CD14-positive monocyte (primary cell): ENCODE measurements at regions not wholly inside any gene's neighbourhood (a gene's known extent, or its start where the extent isn't known, plus 50 kb on each side); places are given as distances from the start of the nearest gene placed in this dataset.
A peak's percentile ranks its signal among the peaks of the same experiment; 100 is the strongest.

Source experiments
- DNase-seq, 3 donors: peaks; one replicate each; pipeline ENCODE4 v3.0.0-alpha.2; 2011 to 2022
- H2AFZ ChIP-seq: 2 replicates; pipeline ENCODE4 v1.6.0; 2012; ENCODE audit warnings: mild to moderate bottlenecking, low read depth, low read length, inconsistent platforms; ENCODE audit not compliant: insufficient read depth, poor library complexity, severe bottlenecking
- H3K27ac ChIP-seq, 2 donors: 1 replicate in 1 of 2; 2 replicates in 1 of 2; pipeline ENCODE4 v1.5.1; 2012 to 2013; ENCODE audit warnings: low read length in 2 of 2, control low read depth in 1 of 2, inconsistent platforms in 1 of 2, low read depth in 1 of 2, mild to moderate bottlenecking in 1 of 2
- H3K27me3 ChIP-seq, 2 donors: one replicate each; pipeline versions ENCODE4 v1.6.0 to v1.6.1; 2011 to 2013; ENCODE audit warnings: low read length in 2 of 2; ENCODE audit not compliant: control insufficient read depth in 2 of 2, insufficient read depth in 2 of 2
- H3K36me3 ChIP-seq, 2 donors: replicated peaks in 1 of 2; 1 replicate in 1 of 2; 2 replicates in 1 of 2; pipeline versions ENCODE4 v1.5.1 to v1.6.1; 2012 to 2013; ENCODE audit warnings: low read length in 2 of 2, control low read depth in 1 of 2, inconsistent platforms in 1 of 2, mild to moderate bottlenecking in 1 of 2; ENCODE audit not compliant: insufficient read depth in 2 of 2, control insufficient read depth in 1 of 2
- H3K4me1 ChIP-seq, 2 donors: 1 replicate in 1 of 2; 2 replicates in 1 of 2; pipeline versions ENCODE4 v1.5.1 to v1.6.1; 2012 to 2013; ENCODE audit warnings: low read length in 2 of 2, control low read depth in 1 of 2, inconsistent platforms in 1 of 2, mild to moderate bottlenecking in 1 of 2, moderate library complexity in 1 of 2; ENCODE audit not compliant: insufficient read depth in 2 of 2, control insufficient read depth in 1 of 2
- H3K4me2 ChIP-seq: replicated peaks from 2 replicates; pipeline ENCODE3; 2012; ENCODE audit warnings: low read length, moderate library complexity, mild to moderate bottlenecking; ENCODE audit not compliant: poor library complexity, severe bottlenecking; ENCODE audit errors: extremely low read depth
- H3K4me3 ChIP-seq, 3 experiments: fragments of 200-600 bp in 1 of 3; sonication (generic) in 1 of 3; replicated peaks in 1 of 3; 1 replicate in 2 of 3; 2 replicates in 1 of 3; pipeline ENCODE4 v1.5.1; 2011 to 2013; ENCODE audit warnings: low read length in 3 of 3, mild to moderate bottlenecking in 3 of 3, control low read depth in 2 of 3, low read depth in 2 of 3, inconsistent platforms in 1 of 3, moderate library complexity in 1 of 3
- H3K79me2 ChIP-seq: 2 replicates; pipeline ENCODE4 v1.6.0; 2012; ENCODE audit warnings: mild to moderate bottlenecking, control low read depth, inconsistent platforms, low read length, moderate library complexity; ENCODE audit not compliant: insufficient read depth
- H3K9ac ChIP-seq: 2 replicates; pipeline ENCODE4 v1.6.0; 2017; ENCODE audit warnings: low read length, mild to moderate bottlenecking; ENCODE audit not compliant: insufficient read depth, poor library complexity, severe bottlenecking
- H3K9me3 ChIP-seq, 2 donors: replicated peaks in 1 of 2; 1 replicate in 1 of 2; 2 replicates in 1 of 2; pipeline versions ENCODE4 v1.5.1 to v1.6.1; 2012 to 2013; ENCODE audit warnings: low read length in 2 of 2, control low read depth in 1 of 2; ENCODE audit not compliant: control insufficient read depth in 1 of 2, insufficient read depth in 1 of 2
- H4K20me1 ChIP-seq: 2 replicates; pipeline ENCODE4 v1.6.0; 2012; ENCODE audit warnings: mild to moderate bottlenecking, low read length, control low read depth, moderate library complexity; ENCODE audit not compliant: insufficient read depth
- H3K27ac Mint-ChIP-seq, 7 donors: one replicate each; pipeline ENCODE4 v1.8.0; 2020; ENCODE audit warnings: mild to moderate bottlenecking in 7 of 7, mixed read lengths in 7 of 7, moderate library complexity in 6 of 7, inconsistent platforms in 2 of 7
- H3K27me3 Mint-ChIP-seq, 3 donors: one replicate each; pipeline ENCODE4 v1.8.0; 2021 to 2022; ENCODE audit warnings: low read depth in 3 of 3, mild to moderate bottlenecking in 3 of 3, mixed read lengths in 3 of 3, moderate library complexity in 3 of 3, inconsistent platforms in 1 of 3
- H3K36me3 Mint-ChIP-seq, 2 donors: one replicate each; pipeline ENCODE4 v1.8.0; 2020; ENCODE audit warnings: mixed read lengths in 2 of 2, inconsistent platforms in 1 of 2, mild to moderate bottlenecking in 1 of 2
- H3K4me1 Mint-ChIP-seq: one replicate; pipeline ENCODE4 v1.8.0; 2020; ENCODE audit warnings: mild to moderate bottlenecking, mixed read lengths
- H3K4me3 Mint-ChIP-seq, 2 donors: one replicate each; pipeline ENCODE4 v1.8.0; 2020; ENCODE audit warnings: mild to moderate bottlenecking in 2 of 2, mixed read lengths in 2 of 2, moderate library complexity in 1 of 2
- H3K9me3 Mint-ChIP-seq, 7 donors: one replicate each; pipeline ENCODE4 v1.8.0; 2020 to 2022; ENCODE audit warnings: mixed read lengths in 7 of 7, mild to moderate bottlenecking in 6 of 7, moderate library complexity in 6 of 7, inconsistent platforms in 2 of 7
- WGBS: methylation state at CpG from one replicate; pipeline ENCODE4 v1.1.5; 2013; ENCODE audit warnings: missing lambda C conversion rate; ENCODE audit not compliant: insufficient coverage; 5-methylcytosine and 5-hydroxymethylcytosine counted together
- intact Hi-C, 2 donors: fragments of 100-400 bp; cut with micrococcal nuclease; formaldehyde crosslinking; loops; one replicate each; pipeline versions ENCODE4 v1.15.0 to v1.15.1; 2023
- TF ChIP-seq, protein P1 (sequence below): fragments of 200-600 bp; IDR thresholded peaks from one replicate; pipeline ENCODE4 v1.8.0; 2022; ENCODE audit warnings: antibody characterized with exemption, mild to moderate bottlenecking

DNA sequence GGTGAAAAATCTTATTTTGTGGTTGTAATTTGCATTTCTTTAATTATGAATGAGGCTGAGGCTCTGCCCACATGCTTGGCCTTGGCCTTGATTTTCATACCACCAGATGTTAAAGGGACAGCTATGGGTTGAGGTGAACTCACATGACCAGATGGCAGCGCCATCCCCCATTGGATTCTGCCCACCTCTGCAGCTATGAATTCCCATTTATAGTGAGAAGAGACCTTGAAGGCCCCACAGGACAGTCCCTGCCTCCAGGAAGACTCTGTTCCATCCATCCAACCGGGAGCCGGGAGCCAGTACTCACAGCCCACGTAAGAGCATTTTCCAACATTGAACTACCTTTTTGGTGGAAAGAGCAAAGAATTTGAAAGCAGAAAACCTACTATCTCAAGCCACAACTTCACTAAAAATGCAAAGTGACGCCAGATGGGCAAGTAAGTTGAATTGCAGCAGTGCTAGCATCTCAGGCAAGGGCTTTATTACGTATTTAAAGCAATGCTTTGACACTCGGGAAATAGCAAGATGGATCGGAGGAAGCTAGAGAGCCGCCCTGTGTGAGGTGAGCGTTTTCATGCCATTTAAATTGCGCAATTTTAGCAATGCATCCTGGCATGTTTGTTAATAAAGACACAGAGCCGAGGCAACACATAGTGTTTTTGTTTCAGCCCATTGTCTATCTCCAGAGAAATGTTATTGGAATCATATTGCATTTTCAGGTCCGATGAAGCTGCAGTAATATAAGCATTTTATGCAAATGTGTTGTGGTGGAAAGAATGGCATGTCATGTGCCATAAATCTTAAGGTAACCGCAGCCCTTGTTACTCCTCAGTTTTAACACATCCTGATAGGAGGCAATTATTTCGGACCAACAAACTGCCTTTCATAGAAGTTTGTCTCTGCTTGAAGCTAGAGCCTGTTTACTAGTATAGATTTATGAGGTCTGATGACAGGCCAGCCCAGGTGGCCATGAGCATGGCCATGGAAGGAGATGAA is 273.4 kb upstream of the TNRC6C start:
- WGBS = 32% methylated on average over 8 of the region's 15 CpGs
- Mint-ChIP-seq H3K4me1 (peaks cover 4% of the 10 kb centered on the region), H3K36me3 (no peaks in the 10 kb centered on the region), H3K4me3 (no peak overlapping the region), H3K27ac (no peak overlapping the region), H3K9me3 (peaks cover 0 to 2% (median 0%) of the 10 kb centered on the region in 7 donors), H3K27me3 (peaks cover 11 to 21% (median 15%) of the 10 kb centered on the region in 3 donors)
- intact Hi-C loops = no loop called here
- Histone ChIP-seq H4K20me1 (no peaks in the 10 kb centered on the region), H3K4me3 (no peak overlapping the region), H3K36me3 (no peaks in the 10 kb centered on the region), H3K9me3 (no peaks in the 10 kb centered on the region), H3K27me3 (no peaks in the 10 kb centered on the region), H3K4me2 (no peak overlapping the region), H2AFZ (no peak overlapping the region), H3K27ac (no peak overlapping the region), H3K79me2 (no peaks in the 10 kb centered on the region), H3K4me1 (peaks cover under 1% of the 10 kb centered on the region in 2 donors), H3K9ac (no peak overlapping the region)
- DNase-seq = no peak
- TF ChIP-seq, protein P1, sequence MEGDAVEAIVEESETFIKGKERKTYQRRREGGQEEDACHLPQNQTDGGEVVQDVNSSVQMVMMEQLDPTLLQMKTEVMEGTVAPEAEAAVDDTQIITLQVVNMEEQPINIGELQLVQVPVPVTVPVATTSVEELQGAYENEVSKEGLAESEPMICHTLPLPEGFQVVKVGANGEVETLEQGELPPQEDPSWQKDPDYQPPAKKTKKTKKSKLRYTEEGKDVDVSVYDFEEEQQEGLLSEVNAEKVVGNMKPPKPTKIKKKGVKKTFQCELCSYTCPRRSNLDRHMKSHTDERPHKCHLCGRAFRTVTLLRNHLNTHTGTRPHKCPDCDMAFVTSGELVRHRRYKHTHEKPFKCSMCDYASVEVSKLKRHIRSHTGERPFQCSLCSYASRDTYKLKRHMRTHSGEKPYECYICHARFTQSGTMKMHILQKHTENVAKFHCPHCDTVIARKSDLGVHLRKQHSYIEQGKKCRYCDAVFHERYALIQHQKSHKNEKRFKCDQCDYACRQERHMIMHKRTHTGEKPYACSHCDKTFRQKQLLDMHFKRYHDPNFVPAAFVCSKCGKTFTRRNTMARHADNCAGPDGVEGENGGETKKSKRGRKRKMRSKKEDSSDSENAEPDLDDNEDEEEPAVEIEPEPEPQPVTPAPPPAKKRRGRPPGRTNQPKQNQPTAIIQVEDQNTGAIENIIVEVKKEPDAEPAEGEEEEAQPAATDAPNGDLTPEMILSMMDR = no peak

DNA sequence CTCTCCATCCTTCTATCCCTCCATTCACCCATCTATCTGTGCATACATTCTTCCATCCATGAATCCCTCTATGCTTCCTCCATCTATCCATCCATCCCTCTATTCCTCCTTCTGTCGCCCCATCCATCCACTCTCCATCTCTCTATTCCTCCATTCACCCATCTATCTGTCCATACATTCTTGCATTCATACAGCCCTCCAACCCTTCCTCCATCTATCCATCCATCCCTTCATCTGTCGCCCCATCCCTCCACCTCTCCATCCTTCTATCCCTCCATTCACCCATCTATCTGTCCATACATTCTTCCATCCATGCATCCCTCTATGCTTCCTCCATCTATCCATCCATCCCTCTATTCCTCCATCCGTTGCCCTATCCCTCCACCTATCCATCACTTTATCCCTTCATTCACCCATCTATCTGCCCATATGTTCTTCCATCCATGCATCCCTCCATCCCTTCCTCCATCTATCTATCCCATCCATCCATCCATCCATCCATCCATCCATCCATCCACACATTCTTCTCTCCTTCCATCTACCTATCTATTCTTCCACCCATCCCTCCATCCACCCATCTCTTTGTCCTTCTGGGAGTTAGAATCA is 272.5 kb upstream of the TNRC6C start:
- peaks cover 12% of the 10 kb centered on the region for H3K4me1 Mint-ChIP-seq
- H3K4me3 Mint-ChIP-seq = peak overlapping the region in 1 of 2 donors; percentile 6
- Histone ChIP-seq H3K27ac (no peak overlapping the region), H3K4me1 (peaks cover 9% of the 10 kb centered on the region in 2 donors), H3K79me2 (no peaks in the 10 kb centered on the region), H4K20me1 (no peaks in the 10 kb centered on the region), H2AFZ (no peak overlapping the region), H3K9ac (no peak overlapping the region), H3K9me3 (no peaks in the 10 kb centered on the region), H3K36me3 (no peaks in the 10 kb centered on the region), H3K4me2 (no peak overlapping the region), H3K4me3 (no peak overlapping the region), H3K27me3 (no peaks in the 10 kb centered on the region)
- 90% methylated on average over 3 of the region's 3 CpGs for WGBS
- no peaks in the 10 kb centered on the region for H3K36me3 Mint-ChIP-seq
- DNase-seq = no peak
- no peak overlapping the region for H3K27ac Mint-ChIP-seq
- H3K9me3 Mint-ChIP-seq = peaks cover 0 to 2% (median 0%) of the 10 kb centered on the region in 7 donors
- intact Hi-C loops = no loop called here
- TF ChIP-seq, protein P1 = peak; percentile 8
- peaks cover 14 to 19% (median 18%) of the 10 kb centered on the region in 3 donors for H3K27me3 Mint-ChIP-seq
